HG03439 (cell line): ENCODE measurements at regions not wholly inside any gene's neighbourhood (a gene's known extent, or its start where the extent isn't known, plus 50 kb on each side); places are given as distances from the start of the nearest gene placed in this dataset.
"Not testable (repeated sequence)": the region's sequence is repeated elsewhere in the genome, so short reads cannot be mapped to it uniquely, and the experiment has no call there.

Experiments
- ATAC-seq: cut with Tn5 transposase; IDR thresholded peaks from one replicate; pipeline ENCODE4 v1.9.1; 2021; ENCODE audit warnings: mild to moderate bottlenecking, moderate library complexity; ENCODE audit not compliant: unreplicated experiment

- no peak for ATAC-seq
Measured at GRCh38 chr6:112574190-112574589, 227.1 kb downstream of the RFPL4B start.

GRCh38 chr6:112575309-112575834 is 228.2 kb downstream of the RFPL4B start:
- no peak for ATAC-seq

GRCh38 chr6:112576423-112576822 is 229.3 kb downstream of the RFPL4B start:
- no peak for ATAC-seq

GRCh38 chr6:112579601-112580000 is 232.5 kb downstream of the RFPL4B start:
- no peak for ATAC-seq

- no peak for ATAC-seq
Measured at GRCh38 chr6:112581015-112581414, 233.9 kb downstream of the RFPL4B start.

- no peak for ATAC-seq
Measured at GRCh38 chr6:112590326-112590725, 243.2 kb downstream of the RFPL4B start.

- no peak for ATAC-seq
Measured at GRCh38 chr6:112591329-112591728, 244.2 kb downstream of the RFPL4B start.

- no peak for ATAC-seq
Measured at GRCh38 chr6:112592159-112592558, 245.0 kb downstream of the RFPL4B start.

- no peak for ATAC-seq
Measured at GRCh38 chr6:112594886-112595594, 247.9 kb downstream of the RFPL4B start.

- ATAC-seq, result no peak
Measured at GRCh38 chr6:112595841-112596240, 248.7 kb downstream of the RFPL4B start.

GRCh38 chr6:112597176-112597575 is 250.0 kb downstream of the RFPL4B start:
- no peak for ATAC-seq

GRCh38 chr6:112600168-112600567 is 253.0 kb downstream of the RFPL4B start:
- no peak for ATAC-seq

- no peak for ATAC-seq
Measured at GRCh38 chr6:112603726-112604125, 256.6 kb downstream of the RFPL4B start.

- no peak for ATAC-seq
Measured at GRCh38 chr6:112606656-112607435, 259.7 kb downstream of the RFPL4B start.

- not testable (repeated sequence) for ATAC-seq
Measured at GRCh38 chr6:112608925-112609324, 261.8 kb downstream of the RFPL4B start.

GRCh38 chr6:112613410-112613809 is 266.3 kb downstream of the RFPL4B start:
- ATAC-seq, result no peak

GRCh38 chr6:112618849-112619248 is 271.7 kb downstream of the RFPL4B start:
- ATAC-seq, result no peak

GRCh38 chr6:112620812-112621569 is 273.9 kb downstream of the RFPL4B start:
- peak; percentile 65 for ATAC-seq

GRCh38 chr6:112622036-112622435 is 274.9 kb downstream of the RFPL4B start:
- no peak for ATAC-seq

GRCh38 chr6:112626468-112627082 is 279.4 kb downstream of the RFPL4B start:
- ATAC-seq, result no peak

GRCh38 chr6:112634376-112634775 is 287.2 kb downstream of the RFPL4B start:
- no peak for ATAC-seq
